WTC11 (cell line): ENCODE measurements at regions not wholly inside any gene's neighbourhood (a gene's known extent, or its start where the extent isn't known, plus 50 kb on each side); places are given as distances from the start of the nearest gene placed in this dataset.

Source experiments
- ATAC-seq: fragments of 200-7000 bp; cut with Tn5 transposase; 2 replicates; pipeline ENCODE4 v1.10.0; 2021; ENCODE audit warnings: mild to moderate bottlenecking, moderate library complexity
- CTCF ChIA-PET: fragments of 300-600 bp; sonication (Branson Sonifier 250); formaldehyde crosslinking; loops from one replicate; lab custom pipeline; 2021; ENCODE audit warnings: antibody characterized with exemption; lab: Charles Lee
- POLR2A ChIA-PET: fragments of 350-600 bp; sonication (Branson Sonifier 250); formaldehyde crosslinking; loops from one replicate; lab custom pipeline; 2021; ENCODE audit warnings: antibody characterized with exemption; lab: Charles Lee
- DNase-seq: peaks from one replicate; pipeline ENCODE4 v3.0.0; 2021; ENCODE audit warnings: low spot score
- H3K27ac Mint-ChIP-seq: 2 replicates; pipeline ENCODE4 v1.8.0; 2021; ENCODE audit warnings: mixed read lengths
- H3K27me3 Mint-ChIP-seq: 2 replicates; pipeline ENCODE4 v1.8.0; 2021; ENCODE audit warnings: low read depth, mild to moderate bottlenecking, moderate library complexity, mixed read lengths
- H3K36me3 Mint-ChIP-seq: 2 replicates; pipeline ENCODE4 v1.8.0; 2021; ENCODE audit warnings: mixed read lengths
- H3K4me1 Mint-ChIP-seq: 2 replicates; pipeline ENCODE4 v1.8.0; 2022; ENCODE audit warnings: mixed read lengths
- H3K4me3 Mint-ChIP-seq: 2 replicates; pipeline ENCODE4 v1.8.0; 2021; ENCODE audit warnings: mild to moderate bottlenecking, moderate library complexity, mixed read lengths
- H3K9me3 Mint-ChIP-seq: 2 replicates; pipeline ENCODE4 v1.8.0; 2021; ENCODE audit warnings: mixed read lengths
- ETV6 ChIP-seq: sonication (generic); formaldehyde crosslinking; IDR thresholded peaks from 2 replicates; pipeline ENCODE4 v1.8.1; 2022; ENCODE audit warnings: mild to moderate bottlenecking, missing genetic modification reagents
- FOXJ3 ChIP-seq: sonication (generic); formaldehyde crosslinking; IDR thresholded peaks from 2 replicates; pipeline ENCODE4 v1.9.0; 2021; ENCODE audit warnings: missing genetic modification reagents, mild to moderate bottlenecking, borderline replicate concordance
- KAT7 ChIP-seq: sonication (generic); formaldehyde crosslinking; IDR thresholded peaks from 2 replicates; pipeline ENCODE4 v1.8.1; 2023; ENCODE audit warnings: missing genetic modification reagents, mild to moderate bottlenecking, borderline replicate concordance
- RELA ChIP-seq: sonication (generic); formaldehyde crosslinking; IDR thresholded peaks from 2 replicates; pipeline ENCODE4 v1.8.1; 2022; ENCODE audit warnings: missing genetic modification reagents, mild to moderate bottlenecking, borderline replicate concordance
- TEAD1 ChIP-seq: sonication (generic); formaldehyde crosslinking; IDR thresholded peaks from 2 replicates; pipeline ENCODE4 v1.8.0; 2022; ENCODE audit warnings: mild to moderate bottlenecking, missing genetic modification reagents
- ZNF423 ChIP-seq: fragments of 250-450 bp; sonication (Bioruptor Pico); IDR thresholded peaks from 2 replicates; pipeline ENCODE4 v2.1.2; 2022; ENCODE audit warnings: mild to moderate bottlenecking, moderate library complexity
- TF ChIP-seq, protein P1 (sequence below): sonication (generic); formaldehyde crosslinking; IDR thresholded peaks from 2 replicates; pipeline ENCODE4 v1.8.0; 2022; ENCODE audit warnings: missing genetic modification reagents
- TF ChIP-seq, protein P2 (sequence below): fragments of 250-450 bp; sonication (Bioruptor Pico); IDR thresholded peaks from 2 replicates; pipeline ENCODE4 v1.9.0; 2021; ENCODE audit warnings: mild to moderate bottlenecking, borderline replicate concordance
- TF ChIP-seq, protein P3 (sequence below): fragments of 250-450 bp; sonication (Bioruptor Pico); conservative IDR thresholded peaks from 2 replicates; pipeline ENCODE4 v1.9.0; 2021; ENCODE audit warnings: mild to moderate bottlenecking
- TF ChIP-seq, protein P4 (sequence below): sonication (generic); formaldehyde crosslinking; IDR thresholded peaks from 2 replicates; pipeline ENCODE4 v1.8.1; 2023; ENCODE audit warnings: mild to moderate bottlenecking, missing genetic modification reagents

DNA sequence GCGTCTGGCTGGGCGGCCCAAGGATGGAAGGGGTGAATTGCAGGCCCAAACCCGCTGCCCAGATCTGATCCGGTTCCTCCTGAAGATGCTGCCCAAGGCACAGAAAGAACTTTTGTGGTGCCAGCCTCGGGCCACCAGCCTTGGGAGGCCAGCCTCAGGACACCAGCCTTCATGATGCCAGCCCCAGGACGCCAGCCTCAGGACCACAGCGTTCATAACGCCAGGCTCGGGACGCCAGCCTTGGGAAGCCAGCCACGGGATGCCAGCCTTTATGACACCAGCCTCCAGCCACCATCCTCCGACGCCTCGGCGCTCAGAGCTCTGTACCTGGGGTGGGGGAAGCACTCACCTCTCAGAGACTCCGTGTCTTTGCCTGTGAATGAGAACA lies 107.8 kb downstream of the ADRA2C start (continued):
- TF ChIP-seq, protein P1, sequence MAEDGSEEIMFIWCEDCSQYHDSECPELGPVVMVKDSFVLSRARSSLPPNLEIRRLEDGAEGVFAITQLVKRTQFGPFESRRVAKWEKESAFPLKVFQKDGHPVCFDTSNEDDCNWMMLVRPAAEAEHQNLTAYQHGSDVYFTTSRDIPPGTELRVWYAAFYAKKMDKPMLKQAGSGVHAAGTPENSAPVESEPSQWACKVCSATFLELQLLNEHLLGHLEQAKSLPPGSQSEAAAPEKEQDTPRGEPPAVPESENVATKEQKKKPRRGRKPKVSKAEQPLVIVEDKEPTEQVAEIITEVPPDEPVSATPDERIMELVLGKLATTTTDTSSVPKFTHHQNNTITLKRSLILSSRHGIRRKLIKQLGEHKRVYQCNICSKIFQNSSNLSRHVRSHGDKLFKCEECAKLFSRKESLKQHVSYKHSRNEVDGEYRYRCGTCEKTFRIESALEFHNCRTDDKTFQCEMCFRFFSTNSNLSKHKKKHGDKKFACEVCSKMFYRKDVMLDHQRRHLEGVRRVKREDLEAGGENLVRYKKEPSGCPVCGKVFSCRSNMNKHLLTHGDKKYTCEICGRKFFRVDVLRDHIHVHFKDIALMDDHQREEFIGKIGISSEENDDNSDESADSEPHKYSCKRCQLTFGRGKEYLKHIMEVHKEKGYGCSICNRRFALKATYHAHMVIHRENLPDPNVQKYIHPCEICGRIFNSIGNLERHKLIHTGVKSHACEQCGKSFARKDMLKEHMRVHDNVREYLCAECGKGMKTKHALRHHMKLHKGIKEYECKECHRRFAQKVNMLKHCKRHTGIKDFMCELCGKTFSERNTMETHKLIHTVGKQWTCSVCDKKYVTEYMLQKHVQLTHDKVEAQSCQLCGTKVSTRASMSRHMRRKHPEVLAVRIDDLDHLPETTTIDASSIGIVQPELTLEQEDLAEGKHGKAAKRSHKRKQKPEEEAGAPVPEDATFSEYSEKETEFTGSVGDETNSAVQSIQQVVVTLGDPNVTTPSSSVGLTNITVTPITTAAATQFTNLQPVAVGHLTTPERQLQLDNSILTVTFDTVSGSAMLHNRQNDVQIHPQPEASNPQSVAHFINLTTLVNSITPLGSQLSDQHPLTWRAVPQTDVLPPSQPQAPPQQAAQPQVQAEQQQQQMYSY (CRISPR knock-in tag) = no peak

DNA sequence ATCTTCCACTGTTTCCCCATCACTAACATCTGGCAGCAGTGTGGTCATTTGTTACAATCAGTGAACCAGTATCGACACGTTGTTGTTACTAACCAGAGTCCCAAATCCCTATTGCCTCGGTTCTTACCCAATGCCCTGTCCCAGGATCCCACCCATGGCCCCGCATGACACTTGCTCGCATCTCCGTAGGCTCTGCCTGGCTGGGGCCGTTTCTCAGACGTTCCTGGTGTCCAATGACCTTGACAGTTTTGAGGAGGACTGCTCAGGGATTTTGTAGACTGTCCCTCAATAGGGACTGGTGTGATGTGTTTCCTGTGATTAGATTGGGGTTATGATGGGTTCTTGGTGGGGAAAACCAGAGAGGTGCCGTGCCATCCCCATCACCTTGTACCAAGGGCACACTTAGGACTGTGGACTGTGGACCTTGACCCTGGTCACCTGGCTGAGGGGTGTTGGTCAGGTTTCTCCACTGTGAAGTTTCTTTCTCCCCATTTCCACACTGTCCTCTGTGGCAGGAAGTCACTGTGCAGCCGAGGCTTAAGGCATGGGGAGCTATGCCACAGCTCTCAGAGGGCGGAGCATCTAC lies 108.4 kb downstream of the ADRA2C start:
- CTCF ChIA-PET = interaction anchor here (1.2 kb wide), 1 partner anchor 83 kb away, joined by 3 read pairs; no protein-coding TSS in a partner anchor

More for the DNA sequence above, 108.4 kb downstream of the ADRA2C start:
- no peak for DNase-seq
- H3K27me3 Mint-ChIP-seq = peaks cover 63% of the 10 kb centered on the region
- no peak overlapping the region for H3K4me3 Mint-ChIP-seq
- POLR2A ChIA-PET = no interaction called here
- H3K9me3 Mint-ChIP-seq = peaks cover 17% of the 10 kb centered on the region
- peaks cover 33% of the 10 kb centered on the region for H3K4me1 Mint-ChIP-seq
- H3K27ac Mint-ChIP-seq = no peak overlapping the region
- TF ChIP-seq ZNF423 = no peak
- TF ChIP-seq, protein P2, sequence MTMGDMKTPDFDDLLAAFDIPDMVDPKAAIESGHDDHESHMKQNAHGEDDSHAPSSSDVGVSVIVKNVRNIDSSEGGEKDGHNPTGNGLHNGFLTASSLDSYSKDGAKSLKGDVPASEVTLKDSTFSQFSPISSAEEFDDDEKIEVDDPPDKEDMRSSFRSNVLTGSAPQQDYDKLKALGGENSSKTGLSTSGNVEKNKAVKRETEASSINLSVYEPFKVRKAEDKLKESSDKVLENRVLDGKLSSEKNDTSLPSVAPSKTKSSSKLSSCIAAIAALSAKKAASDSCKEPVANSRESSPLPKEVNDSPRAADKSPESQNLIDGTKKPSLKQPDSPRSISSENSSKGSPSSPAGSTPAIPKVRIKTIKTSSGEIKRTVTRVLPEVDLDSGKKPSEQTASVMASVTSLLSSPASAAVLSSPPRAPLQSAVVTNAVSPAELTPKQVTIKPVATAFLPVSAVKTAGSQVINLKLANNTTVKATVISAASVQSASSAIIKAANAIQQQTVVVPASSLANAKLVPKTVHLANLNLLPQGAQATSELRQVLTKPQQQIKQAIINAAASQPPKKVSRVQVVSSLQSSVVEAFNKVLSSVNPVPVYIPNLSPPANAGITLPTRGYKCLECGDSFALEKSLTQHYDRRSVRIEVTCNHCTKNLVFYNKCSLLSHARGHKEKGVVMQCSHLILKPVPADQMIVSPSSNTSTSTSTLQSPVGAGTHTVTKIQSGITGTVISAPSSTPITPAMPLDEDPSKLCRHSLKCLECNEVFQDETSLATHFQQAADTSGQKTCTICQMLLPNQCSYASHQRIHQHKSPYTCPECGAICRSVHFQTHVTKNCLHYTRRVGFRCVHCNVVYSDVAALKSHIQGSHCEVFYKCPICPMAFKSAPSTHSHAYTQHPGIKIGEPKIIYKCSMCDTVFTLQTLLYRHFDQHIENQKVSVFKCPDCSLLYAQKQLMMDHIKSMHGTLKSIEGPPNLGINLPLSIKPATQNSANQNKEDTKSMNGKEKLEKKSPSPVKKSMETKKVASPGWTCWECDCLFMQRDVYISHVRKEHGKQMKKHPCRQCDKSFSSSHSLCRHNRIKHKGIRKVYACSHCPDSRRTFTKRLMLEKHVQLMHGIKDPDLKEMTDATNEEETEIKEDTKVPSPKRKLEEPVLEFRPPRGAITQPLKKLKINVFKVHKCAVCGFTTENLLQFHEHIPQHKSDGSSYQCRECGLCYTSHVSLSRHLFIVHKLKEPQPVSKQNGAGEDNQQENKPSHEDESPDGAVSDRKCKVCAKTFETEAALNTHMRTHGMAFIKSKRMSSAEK (CRISPR knock-in tag) = no peak
- no peak for TF ChIP-seq TEAD1 (CRISPR knock-in tag)
- TF ChIP-seq, protein P3, sequence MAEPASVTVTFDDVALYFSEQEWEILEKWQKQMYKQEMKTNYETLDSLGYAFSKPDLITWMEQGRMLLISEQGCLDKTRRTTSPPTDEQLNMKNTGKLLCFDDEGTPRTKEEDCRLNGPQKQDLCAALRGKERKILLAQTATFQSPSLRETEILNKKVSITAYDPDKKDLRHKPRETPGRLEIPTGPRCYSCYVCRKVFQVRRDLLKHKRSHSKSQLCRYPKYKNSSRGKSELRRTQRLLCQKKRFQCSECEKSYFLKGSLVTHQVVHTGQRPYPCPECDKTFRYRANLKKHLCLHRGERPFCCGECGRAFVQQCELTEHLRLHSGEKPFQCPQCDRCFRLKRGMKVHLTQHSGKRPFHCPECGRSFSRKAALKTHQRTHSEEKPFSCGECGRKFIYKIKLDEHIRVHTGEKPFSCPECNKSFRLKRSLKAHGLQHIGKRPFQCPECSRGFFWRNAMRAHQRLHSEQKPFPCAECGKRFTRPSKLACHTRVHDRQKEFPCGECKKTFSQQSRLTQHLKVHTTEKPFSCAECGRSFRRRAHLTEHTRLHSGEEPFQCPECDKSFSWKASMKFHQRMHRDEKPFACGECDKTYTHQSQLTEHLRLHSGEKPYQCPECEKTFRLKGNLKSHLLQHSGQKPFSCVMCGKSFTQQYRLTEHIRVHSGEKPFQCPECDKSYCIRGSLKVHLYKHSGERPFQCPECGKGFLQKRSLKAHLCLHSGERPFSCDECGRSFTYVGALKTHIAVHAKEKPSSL (CRISPR knock-in tag) = no peak
- no peak for TF ChIP-seq ETV6
- TF ChIP-seq RELA (CRISPR knock-in tag) = no peak
- TF ChIP-seq, protein P4, sequence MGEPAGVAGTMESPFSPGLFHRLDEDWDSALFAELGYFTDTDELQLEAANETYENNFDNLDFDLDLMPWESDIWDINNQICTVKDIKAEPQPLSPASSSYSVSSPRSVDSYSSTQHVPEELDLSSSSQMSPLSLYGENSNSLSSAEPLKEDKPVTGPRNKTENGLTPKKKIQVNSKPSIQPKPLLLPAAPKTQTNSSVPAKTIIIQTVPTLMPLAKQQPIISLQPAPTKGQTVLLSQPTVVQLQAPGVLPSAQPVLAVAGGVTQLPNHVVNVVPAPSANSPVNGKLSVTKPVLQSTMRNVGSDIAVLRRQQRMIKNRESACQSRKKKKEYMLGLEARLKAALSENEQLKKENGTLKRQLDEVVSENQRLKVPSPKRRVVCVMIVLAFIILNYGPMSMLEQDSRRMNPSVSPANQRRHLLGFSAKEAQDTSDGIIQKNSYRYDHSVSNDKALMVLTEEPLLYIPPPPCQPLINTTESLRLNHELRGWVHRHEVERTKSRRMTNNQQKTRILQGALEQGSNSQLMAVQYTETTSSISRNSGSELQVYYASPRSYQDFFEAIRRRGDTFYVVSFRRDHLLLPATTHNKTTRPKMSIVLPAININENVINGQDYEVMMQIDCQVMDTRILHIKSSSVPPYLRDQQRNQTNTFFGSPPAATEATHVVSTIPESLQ (CRISPR knock-in tag) = no peak
- no peak for TF ChIP-seq FOXJ3 (CRISPR knock-in tag)
- no peak for TF ChIP-seq KAT7 (CRISPR knock-in tag)
- no peak for ATAC-seq
- H3K36me3 Mint-ChIP-seq = peaks cover 10% of the 10 kb centered on the region
